A549 (cell line): ENCODE measurements at regions not wholly inside any gene's neighbourhood (a gene's known extent, or its start where the extent isn't known, plus 50 kb on each side); places are given as distances from the start of the nearest gene placed in this dataset.
A peak's percentile ranks its signal among the peaks of the same experiment; 100 is the strongest.

Experiments used
- ATAC-seq, 2 experiments: fragments of 200-7000 bp in 1 of 2; fragments of >200 bp in 1 of 2; cut with Nextera tagmentation in 1 of 2; cut with Tn5 transposase in 1 of 2; 3 replicates each; pipeline versions ENCODE4 v1.8.0 to v1.9.1; 2018 to 2020; ENCODE audit warnings: mild to moderate bottlenecking in 1 of 2, moderate library complexity in 1 of 2
- CTCF ChIA-PET: fragments of 300-600 bp; sonication (Branson Sonifier 250); formaldehyde crosslinking; extraction: SDS; loops from one replicate; lab custom pipeline; 2021; ENCODE audit warnings: antibody characterized with exemption, inconsistent platforms; lab: Yijun Ruan, JAX
- POLR2A ChIA-PET: fragments of 350-600 bp; formaldehyde crosslinking; extraction: SDS; loops from one replicate; lab custom pipeline; 2021; ENCODE audit warnings: antibody characterized with exemption, inconsistent platforms; lab: Yijun Ruan, JAX
- DNase-seq, 2 experiments: peaks; one replicate each; pipeline versions ENCODE4 v3.0.0 to v3.0.0-alpha.2; 2011 to 2016; ENCODE audit warnings: low read depth in 1 of 2, low spot score in 1 of 2
- FAIRE-seq: peaks from 2 replicates; lab custom pipeline; 2011; peaks lifted over from hg19 to GRCh38; lab: Jason Lieb, UNC
- H3K27ac ChIP-seq, 2 experiments: fragments of >200 bp; sonication (Bioruptor Twin); formaldehyde crosslinking; 3 replicates each; pipeline ENCODE4 v1.5.1; 2016 to 2017
- H3K4me1 ChIP-seq: fragments of >200 bp; sonication (Bioruptor Twin); formaldehyde crosslinking; 3 replicates; pipeline ENCODE4 v1.6.1; 2016
- H3K4me2 ChIP-seq: fragments of >200 bp; sonication (Bioruptor Twin); formaldehyde crosslinking; 3 replicates; pipeline ENCODE4 v1.6.1; 2016
- H3K4me3 ChIP-seq: fragments of >200 bp; sonication (Bioruptor Twin); formaldehyde crosslinking; 3 replicates; pipeline ENCODE4 v1.5.1; 2016
- H3K9me3 ChIP-seq: fragments of >200 bp; sonication (Bioruptor Twin); formaldehyde crosslinking; 3 replicates; pipeline ENCODE4 v1.6.1; 2016
- ATOH8 ChIP-seq: fragments of 250-450 bp; sonication (Bioruptor Pico); IDR thresholded peaks from 2 replicates; pipeline ENCODE4 v1.5.0; 2020; ENCODE audit warnings: low read depth, mild to moderate bottlenecking, moderate library complexity
- CTCF ChIP-seq: fragments of >200 bp; sonication (Bioruptor Twin); formaldehyde crosslinking; IDR thresholded peaks from 3 replicates; pipeline ENCODE4 v1.5.1; 2016
- ELK1 ChIP-seq: fragments of 150-350 bp; IDR thresholded peaks from 2 replicates; pipeline ENCODE4 v1.6.1; 2014; ENCODE audit warnings: low read depth, mild to moderate bottlenecking, low read length
- GATA3 ChIP-seq: IDR thresholded peaks from 2 replicates; pipeline ENCODE4 v1.6.1; 2012; ENCODE audit warnings: borderline replicate concordance
- HDAC2 ChIP-seq: fragments of 200-600 bp; sonication (generic); IDR thresholded peaks from 2 replicates; pipeline ENCODE4 v1.6.1; 2016
- MAFK ChIP-seq: fragments of 450-650 bp; IDR thresholded peaks from 2 replicates; pipeline ENCODE4 v1.6.1; 2014; ENCODE audit not compliant: partially characterized antibody
- MYC ChIP-seq: IDR thresholded peaks from 2 replicates; pipeline ENCODE4 v1.6.1; 2012; ENCODE audit warnings: mild to moderate bottlenecking, inconsistent platforms, low read length, improper control_type of control experiment, borderline replicate concordance
- POLR2A ChIP-seq: IDR thresholded peaks from 2 replicates; pipeline ENCODE4 v1.6.1; 2012; ENCODE audit warnings: mild to moderate bottlenecking, low read length
- REST ChIP-seq: fragments of 200-600 bp; sonication (generic); IDR thresholded peaks from 2 replicates; pipeline ENCODE4 v1.6.1; 2016; ENCODE audit warnings: antibody characterized with exemption, mild to moderate bottlenecking, moderate library complexity
- WGBS: methylation state at CpG from one replicate; pipeline ENCODE4 v1.1.6; 2017; ENCODE audit errors: missing lambda C conversion rate; 5-methylcytosine and 5-hydroxymethylcytosine counted together

GRCh38 chr17:51362811-51363585 is 102.7 kb downstream of the UTP18 start:
- H3K4me2 ChIP-seq, result no peak overlapping the region
- H3K9me3 ChIP-seq, result no peaks in the 10 kb centered on the region
- FAIRE-seq (no peak), DNase-seq (no peak), ATAC-seq (no peak; a peak in 1 of 6 replicates)
- 19% methylated on average over 7 of the region's 7 CpGs for WGBS
- POLR2A ChIA-PET, result no interaction called here
- TF ChIP-seq POLR2A, result no peak
- TF ChIP-seq CTCF, result no peak
- no peak for TF ChIP-seq HDAC2
- TF ChIP-seq REST, result no peak
- no peak for TF ChIP-seq MYC
- TF ChIP-seq GATA3, result no peak
- H3K27ac ChIP-seq, result no peak overlapping the region
- no peak overlapping the region for H3K4me3 ChIP-seq
- CTCF ChIA-PET, result interaction anchor here (1.7 to 2.7 kb wide), 2 partner anchors 9 to 172 kb away, joined by 6 to 21 read pairs; no protein-coding TSS in a partner anchor
- no peaks in the 10 kb centered on the region for H3K4me1 ChIP-seq

GRCh38 chr17:51365090-51365489 is 104.7 kb downstream of the UTP18 start:
- 45% methylated on average over 8 of the region's 8 CpGs for WGBS
- H3K4me1 ChIP-seq, result no peaks in the 10 kb centered on the region
- H3K9me3 ChIP-seq, result no peaks in the 10 kb centered on the region
- POLR2A ChIA-PET, result no interaction called here
- no peak for FAIRE-seq
- TF ChIP-seq ELK1, result no peak
- TF ChIP-seq HDAC2, result no peak
- TF ChIP-seq MAFK, result no peak
- no peak for TF ChIP-seq CTCF
- no peak for TF ChIP-seq MYC
- no peak for TF ChIP-seq ATOH8 (CRISPR knock-in tag)
- TF ChIP-seq, all 56 proteins: peak for 0
- DNase-seq (peak in 1 of 2 experiments; percentile 17), ATAC-seq (no peak)
- Histone ChIP-seq H3K4me3 (no peak overlapping the region), H3K27ac (no peak overlapping the region), H3K4me2 (no peak overlapping the region)
- CTCF ChIA-PET, result interaction anchor here (1.5 to 3.9 kb wide), 3 partner anchors 11 to 171 kb away, joined by 3 to 28 read pairs (median 4); no protein-coding TSS in a partner anchor
